ENCODE measurements at regions not wholly inside any gene's neighbourhood (a gene's known extent, or its start where the extent isn't known, plus 50 kb on each side); places are given as distances from the start of the nearest gene placed in this dataset.

DNA sequence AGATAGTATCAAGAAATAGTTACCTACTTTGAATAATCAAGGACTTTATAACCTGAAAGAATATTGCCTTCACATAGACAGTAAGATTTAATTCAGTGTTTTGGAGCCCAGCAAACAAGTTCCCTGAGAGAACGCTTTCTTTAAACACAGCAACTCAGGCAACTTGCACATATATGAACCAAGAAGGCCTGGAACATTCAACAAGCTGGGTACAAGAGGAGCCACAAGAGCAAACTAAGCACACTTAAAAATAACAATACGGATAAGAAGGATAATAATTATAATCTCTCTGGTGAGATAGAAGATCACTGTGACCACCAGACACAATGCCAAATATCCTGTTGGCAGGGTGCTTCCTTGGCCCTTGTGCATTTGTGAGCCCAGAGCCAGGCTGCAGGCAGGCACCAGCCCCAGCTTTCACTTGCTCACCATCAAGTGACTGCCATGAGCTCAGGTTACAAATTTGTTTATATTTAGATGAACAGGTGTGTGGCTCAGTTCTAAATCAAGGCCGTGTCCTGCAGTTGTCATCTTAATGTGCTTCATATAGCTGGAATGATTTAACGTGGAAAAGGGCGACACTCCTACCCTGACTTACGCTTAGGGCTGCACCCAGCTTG is 446.6 kb downstream of the IRS1 start:
- H3K4me3 Mint-ChIP-seq, result no peak overlapping the region
- no peak for DNase-seq (ENCODE audit: low read depth, low spot score)
- peaks cover 4% of the 10 kb centered on the region for H3K9me3 Mint-ChIP-seq
- no peaks in the 10 kb centered on the region for H3K27me3 Mint-ChIP-seq (ENCODE audit: low read depth)
- no peak overlapping the region for H3K27ac Mint-ChIP-seq (ENCODE audit: unreplicated experiment)
- H3K36me3 Mint-ChIP-seq (ENCODE audit: low read depth), result no peaks in the 10 kb centered on the region
- TF ChIP-seq, protein P1, sequence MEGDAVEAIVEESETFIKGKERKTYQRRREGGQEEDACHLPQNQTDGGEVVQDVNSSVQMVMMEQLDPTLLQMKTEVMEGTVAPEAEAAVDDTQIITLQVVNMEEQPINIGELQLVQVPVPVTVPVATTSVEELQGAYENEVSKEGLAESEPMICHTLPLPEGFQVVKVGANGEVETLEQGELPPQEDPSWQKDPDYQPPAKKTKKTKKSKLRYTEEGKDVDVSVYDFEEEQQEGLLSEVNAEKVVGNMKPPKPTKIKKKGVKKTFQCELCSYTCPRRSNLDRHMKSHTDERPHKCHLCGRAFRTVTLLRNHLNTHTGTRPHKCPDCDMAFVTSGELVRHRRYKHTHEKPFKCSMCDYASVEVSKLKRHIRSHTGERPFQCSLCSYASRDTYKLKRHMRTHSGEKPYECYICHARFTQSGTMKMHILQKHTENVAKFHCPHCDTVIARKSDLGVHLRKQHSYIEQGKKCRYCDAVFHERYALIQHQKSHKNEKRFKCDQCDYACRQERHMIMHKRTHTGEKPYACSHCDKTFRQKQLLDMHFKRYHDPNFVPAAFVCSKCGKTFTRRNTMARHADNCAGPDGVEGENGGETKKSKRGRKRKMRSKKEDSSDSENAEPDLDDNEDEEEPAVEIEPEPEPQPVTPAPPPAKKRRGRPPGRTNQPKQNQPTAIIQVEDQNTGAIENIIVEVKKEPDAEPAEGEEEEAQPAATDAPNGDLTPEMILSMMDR (conservative IDR thresholded peaks at IDR 0.05), result no peak
- no peaks in the 10 kb centered on the region for H3K4me1 Mint-ChIP-seq

DNA sequence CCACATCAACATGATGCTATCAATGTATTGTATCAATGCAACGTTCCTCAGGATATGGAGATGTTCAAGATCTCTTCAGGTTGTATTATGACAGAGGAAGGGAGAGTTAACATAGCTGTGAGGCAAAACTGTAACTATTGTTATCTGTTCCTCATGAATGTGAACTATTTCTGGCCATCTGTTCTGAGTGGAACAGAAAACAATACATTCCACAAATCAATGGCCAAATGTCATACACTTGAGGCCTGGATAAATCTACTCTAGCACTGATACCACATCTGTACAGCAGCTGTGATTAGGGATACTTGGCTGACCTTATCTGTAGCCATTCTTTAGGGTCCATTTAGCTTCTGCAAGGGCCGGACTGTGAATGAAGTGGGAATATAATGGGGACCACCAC is 447.9 kb downstream of the IRS1 start:
- Mint-ChIP-seq H3K27ac (ENCODE audit: unreplicated experiment) (no peak overlapping the region), H3K4me1 (no peaks in the 10 kb centered on the region), H3K9me3 (peaks cover 4% of the 10 kb centered on the region), H3K4me3 (no peak overlapping the region), H3K27me3 (ENCODE audit: low read depth) (no peaks in the 10 kb centered on the region), H3K36me3 (ENCODE audit: low read depth) (no peaks in the 10 kb centered on the region)
- DNase-seq (ENCODE audit: low read depth, low spot score), result no peak
- TF ChIP-seq, protein P1 (conservative IDR thresholded peaks at IDR 0.05), result no peak

DNA sequence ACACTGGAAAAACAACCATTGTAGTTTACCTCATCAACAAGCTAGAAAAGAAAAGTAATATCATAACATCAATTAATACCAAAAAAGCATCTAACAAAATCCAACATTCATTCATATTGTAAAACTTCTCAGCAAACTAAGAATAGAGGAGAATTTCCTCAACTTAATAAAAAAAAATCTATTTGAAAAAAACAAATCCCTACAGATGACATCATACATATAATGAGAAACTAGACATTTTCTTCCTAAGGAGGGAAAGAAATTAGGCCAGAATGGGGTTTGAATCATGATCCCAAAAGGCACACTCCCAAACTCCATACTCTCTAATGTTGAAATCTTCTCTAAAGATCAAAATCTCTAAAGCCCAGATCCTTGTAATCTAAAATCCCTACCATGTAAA is 460.0 kb downstream of the IRS1 start:
- DNase-seq (ENCODE audit: low read depth, low spot score), result no peak
- Mint-ChIP-seq H3K27me3 (ENCODE audit: low read depth) (no peaks in the 10 kb centered on the region), H3K27ac (ENCODE audit: unreplicated experiment) (no peak overlapping the region), H3K9me3 (no peaks in the 10 kb centered on the region), H3K4me3 (no peak overlapping the region), H3K36me3 (ENCODE audit: low read depth) (no peaks in the 10 kb centered on the region), H3K4me1 (no peaks in the 10 kb centered on the region)
- TF ChIP-seq, protein P1 (conservative IDR thresholded peaks at IDR 0.05), result no peak

DNA sequence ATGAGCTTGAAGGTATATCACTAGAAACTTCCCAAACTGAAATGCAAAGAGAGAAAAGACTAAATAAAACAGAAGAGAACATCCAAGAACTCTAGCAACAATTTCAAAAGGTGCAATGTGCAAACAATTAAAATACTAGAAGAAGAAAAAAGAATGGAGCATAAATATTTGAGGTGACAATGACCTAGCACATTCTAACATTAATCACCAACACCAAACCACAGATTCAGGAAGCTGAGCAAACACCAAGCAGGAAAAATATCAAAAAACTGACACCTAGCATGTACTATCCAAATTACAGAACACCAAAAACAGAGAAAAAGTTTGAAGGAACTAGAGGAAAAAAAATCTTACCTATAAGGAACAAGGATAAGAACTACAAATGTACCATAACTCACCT is 460.8 kb downstream of the IRS1 start:
- Mint-ChIP-seq H3K36me3 (ENCODE audit: low read depth) (no peaks in the 10 kb centered on the region), H3K4me1 (no peaks in the 10 kb centered on the region), H3K9me3 (no peaks in the 10 kb centered on the region), H3K27me3 (ENCODE audit: low read depth) (no peaks in the 10 kb centered on the region), H3K4me3 (no peak overlapping the region), H3K27ac (ENCODE audit: unreplicated experiment) (no peak overlapping the region)
- DNase-seq (ENCODE audit: low read depth, low spot score), result no peak
- TF ChIP-seq, protein P1 (conservative IDR thresholded peaks at IDR 0.05), result no peak

DNA sequence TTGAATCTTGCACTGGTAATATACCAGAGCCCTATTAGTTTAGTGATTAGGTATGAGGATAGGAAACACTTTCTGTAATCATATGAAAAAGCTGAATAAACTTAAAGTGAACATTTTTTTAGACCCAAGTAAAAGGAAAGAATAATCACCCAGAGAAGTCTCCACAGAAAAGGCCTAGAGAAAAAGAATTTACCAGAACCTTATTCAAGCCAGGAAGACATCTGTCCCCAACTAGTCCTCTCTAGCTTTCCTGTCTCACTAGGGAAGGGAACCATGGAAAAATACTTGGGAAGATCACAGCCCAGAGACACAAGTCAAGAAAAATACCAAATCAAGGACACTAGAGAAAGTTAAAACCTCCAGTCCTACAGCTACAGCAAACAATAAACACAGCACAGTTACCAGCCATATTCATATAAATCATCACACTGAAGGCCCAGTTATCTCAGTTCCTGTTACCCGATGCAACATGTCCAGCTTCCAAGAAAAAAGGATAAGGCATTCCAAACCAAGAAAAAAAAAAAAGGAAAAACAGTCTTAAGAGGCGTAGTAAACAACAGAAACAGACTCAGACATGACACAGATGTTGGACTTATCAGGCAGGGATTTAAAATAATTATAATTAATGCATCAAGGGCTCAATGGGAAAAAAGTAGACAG is 461.5 kb downstream of the IRS1 start:
- H3K4me3 Mint-ChIP-seq, result no peak overlapping the region
- no peak overlapping the region for H3K27ac Mint-ChIP-seq (ENCODE audit: unreplicated experiment)

More for the DNA sequence above, 461.5 kb downstream of the IRS1 start:
- Mint-ChIP-seq H3K9me3 (no peaks in the 10 kb centered on the region), H3K36me3 (ENCODE audit: low read depth) (no peaks in the 10 kb centered on the region), H3K27me3 (ENCODE audit: low read depth) (no peaks in the 10 kb centered on the region), H3K4me1 (no peaks in the 10 kb centered on the region)
- TF ChIP-seq, protein P1 (conservative IDR thresholded peaks at IDR 0.05), result no peak
- no peak for DNase-seq (ENCODE audit: low read depth, low spot score)
